Esophagus mucosa (tissue), 1 donor: ENCODE measurements at regions not wholly inside any gene's neighbourhood (a gene's known extent, or its start where the extent isn't known, plus 50 kb on each side); places are given as distances from the start of the nearest gene placed in this dataset.
"Not testable (repeated sequence)": the region's sequence is repeated elsewhere in the genome, so short reads cannot be mapped to it uniquely, and the experiment has no call there.

Source experiments
- ATAC-seq: fragments of 200-7000 bp; cut with Tn5 transposase; one replicate; pipeline ENCODE4 v1.9.1; 2020
- donor health status: DM: yes; HTN: yes; CAD: no.

DNA sequence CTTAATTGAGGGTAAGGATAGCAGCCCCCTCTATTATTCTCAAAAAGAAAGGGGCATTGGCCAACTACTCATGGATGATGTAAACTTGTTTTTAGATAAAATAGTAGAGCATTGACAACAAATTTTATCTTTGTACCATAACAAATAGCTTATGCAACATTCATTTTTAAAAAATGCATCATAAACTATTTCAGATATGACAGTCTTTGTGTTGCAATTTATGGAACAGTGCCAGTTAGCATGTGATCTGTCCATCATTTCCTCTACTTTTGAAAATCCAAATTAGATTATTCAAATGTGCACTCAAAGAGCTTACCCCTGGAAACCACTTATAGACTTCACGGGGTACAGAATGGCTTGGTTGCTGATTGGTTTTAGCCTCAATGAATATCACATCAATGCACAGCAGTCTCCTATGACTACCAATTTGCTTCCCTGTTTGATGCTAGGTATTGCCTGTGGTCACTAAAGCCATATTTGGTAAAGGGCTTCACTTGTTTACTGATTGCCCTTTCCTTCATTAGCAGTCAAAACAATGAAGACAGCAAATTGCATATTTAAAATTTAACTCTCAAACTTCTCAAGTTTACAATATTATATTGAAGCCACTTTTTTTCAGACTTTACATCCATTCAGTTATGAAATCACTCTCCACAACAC, 274.9 kb upstream of the MGAT4C start:
- ATAC-seq = no peak

DNA sequence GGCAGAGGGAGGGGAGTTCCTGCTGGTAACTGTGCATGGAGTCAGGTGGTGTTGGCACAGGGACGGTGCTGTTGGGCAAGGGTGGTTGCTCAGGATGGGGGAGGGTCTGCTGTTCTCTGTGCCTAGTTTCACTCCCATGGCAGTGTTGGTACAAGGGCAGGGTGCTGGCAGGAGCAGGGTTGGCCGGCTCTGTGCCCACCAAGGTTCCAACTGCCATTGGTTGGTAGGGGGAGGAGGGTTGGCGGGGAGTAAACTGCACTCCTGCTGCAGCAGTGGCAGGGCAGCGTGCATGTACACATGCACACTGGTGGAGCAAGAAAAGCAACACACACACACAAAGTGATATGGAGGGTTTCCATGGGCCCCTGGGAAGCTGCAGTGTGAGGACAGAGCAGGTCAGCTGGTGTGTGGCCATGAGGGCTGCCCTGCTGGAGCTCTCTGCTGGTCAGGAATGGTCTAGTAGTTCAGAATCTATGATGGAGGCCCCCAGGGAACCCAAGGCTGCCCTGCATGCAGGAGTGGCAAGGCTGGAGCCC, 269.9 kb upstream of the MGAT4C start:
- ATAC-seq = no peak

DNA sequence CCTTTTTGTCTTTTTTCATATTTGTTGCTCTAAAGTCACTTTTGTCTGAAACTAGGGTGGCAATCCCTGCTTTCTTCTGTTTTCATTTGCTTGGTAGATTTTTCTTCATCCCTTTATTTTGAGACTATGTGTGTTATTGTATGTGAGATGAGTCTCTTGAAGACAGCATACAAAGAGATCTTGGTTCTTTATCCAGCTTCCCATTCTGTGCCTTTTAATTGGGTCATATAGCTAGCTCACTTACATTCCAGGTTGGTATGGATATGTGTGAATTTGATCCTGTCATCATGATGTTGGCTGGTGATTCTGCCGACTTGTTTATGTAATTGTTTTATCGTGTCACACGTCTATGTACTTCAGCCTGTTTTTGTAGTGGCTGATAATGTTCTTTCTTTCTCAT, 267.7 kb upstream of the MGAT4C start:
- no peak for ATAC-seq

DNA sequence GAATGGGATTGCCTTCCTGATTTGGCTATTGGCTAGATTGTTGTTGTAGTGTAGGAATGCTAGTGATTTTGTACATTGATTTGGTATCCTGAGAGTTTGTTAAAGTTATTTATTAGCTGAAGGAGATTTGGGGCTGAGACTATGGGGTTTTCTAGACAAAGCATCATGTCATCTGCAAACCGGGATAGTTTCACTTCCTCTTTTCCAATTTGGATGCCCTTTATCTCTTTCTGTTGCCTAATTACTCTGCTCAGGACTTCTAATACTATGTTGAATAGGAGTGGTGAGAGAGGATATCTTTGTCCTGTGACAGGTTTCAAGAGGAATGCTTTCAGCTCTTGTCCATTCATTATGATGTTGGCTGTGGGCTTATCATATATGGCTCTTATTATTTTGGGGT, 265.7 kb upstream of the MGAT4C start:
- no peak for ATAC-seq

DNA sequence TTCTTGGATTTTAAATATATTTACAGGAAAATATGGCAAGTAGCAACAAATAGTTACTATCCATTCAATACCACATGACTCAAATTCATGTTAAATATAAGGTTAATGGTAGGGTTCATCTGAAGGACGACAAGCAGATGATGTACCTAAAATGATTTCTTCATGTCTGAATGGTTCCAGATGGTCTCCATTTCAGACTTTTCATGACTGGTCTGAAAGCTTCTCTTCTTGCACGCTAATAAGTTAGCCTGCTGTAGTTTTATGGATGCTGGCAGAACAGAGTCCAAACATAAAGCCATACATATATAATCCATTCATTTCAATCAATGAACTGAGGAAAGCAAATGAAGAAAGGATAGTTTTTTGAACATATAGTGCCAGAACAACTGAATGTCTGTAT, 257.0 kb upstream of the MGAT4C start:
- ATAC-seq = no peak

DNA sequence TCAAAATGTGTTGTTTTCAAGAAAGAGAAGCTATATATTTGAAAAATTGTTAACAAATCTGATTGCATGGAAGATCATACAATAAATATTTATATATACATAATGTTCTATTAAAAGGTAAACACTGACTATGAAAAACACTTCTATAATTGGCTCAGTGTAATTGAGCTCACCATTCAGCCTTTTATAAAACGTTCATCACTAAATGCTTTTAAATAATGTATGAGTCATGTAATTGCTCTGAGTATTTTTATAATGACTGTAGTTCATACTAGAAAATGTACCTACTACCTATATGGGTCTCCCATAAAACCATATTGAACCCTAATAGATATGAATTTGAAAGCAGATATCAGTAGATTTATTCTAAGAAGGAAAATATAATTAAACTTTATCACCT, 240.4 kb upstream of the MGAT4C start:
- ATAC-seq = no peak

DNA sequence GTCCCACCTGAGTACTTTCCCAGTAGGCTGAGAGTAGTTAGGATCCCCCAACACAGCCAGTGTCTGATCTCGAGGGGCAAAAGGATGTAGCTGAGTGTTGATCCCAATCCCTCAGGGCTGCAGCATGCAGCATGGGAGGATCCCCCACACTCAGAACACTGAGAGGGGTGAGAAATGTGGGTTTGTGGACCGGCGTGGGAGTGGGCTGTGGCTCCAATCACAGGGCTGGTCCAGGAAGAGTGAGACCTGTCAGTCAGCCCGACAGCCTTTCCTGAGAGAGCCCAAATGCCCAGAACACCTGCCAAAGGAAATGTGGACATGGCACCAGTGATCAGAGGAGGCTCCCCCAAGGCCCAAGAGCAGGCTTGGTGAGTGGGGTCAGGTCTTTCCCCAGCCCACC, 228.3 kb upstream of the MGAT4C start:
- ATAC-seq = no peak

DNA sequence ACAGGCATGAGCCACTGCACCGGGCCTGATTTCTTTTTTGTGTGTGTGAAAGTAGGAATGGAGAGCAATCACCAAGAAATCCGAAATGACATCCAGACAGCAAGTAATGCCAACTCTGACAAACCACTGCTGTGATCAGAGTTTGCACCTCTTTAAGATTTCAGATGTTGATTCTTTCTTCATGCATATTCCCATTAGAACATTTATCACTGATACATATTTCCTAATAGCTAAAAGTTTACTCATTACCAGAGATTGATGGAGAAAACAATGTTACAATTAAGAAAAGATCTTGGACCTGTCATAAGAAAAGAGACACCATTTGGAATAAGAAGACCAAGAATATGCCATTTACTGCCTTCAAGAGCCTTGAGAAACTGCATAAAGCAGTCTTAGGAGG, 217.0 kb upstream of the MGAT4C start:
- ATAC-seq = no peak

DNA sequence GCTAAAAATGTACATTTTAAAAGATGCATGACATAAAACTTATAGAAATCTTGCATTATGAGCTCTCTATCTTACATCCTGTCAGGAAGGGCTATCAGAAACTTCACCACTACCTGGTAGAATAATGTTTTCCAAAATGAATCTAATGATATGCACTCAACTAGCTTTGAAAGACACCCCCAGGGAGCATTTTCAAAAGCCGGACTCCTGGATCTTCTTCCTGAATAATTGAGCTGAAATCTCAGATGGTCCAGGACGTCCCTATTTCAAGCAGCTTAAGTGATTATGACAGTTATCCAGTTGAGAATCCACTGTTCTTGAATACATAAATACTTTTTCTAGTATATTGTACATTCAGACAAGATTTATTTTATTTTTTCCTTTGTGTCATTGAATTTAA, 200.6 kb upstream of the MGAT4C start:
- ATAC-seq = no peak

DNA sequence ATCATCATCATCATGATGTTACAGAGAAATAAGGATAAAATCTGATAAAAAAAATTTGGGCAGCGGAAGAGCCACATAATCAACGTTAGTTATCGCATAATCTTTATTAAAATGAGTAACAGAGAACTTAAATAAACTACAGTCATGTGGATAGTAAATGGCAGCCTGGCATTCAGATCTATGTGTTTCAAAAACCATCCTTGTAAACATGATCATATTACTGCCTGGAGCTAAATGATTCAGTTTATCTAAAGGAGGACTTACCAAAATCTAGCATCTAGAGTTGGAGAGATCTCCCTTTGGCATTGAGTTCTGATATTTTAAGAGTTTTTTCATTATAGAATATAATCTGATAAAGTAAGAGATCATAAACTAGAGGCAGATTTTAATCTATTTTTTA, 200.1 kb upstream of the MGAT4C start:
- ATAC-seq = no peak

DNA sequence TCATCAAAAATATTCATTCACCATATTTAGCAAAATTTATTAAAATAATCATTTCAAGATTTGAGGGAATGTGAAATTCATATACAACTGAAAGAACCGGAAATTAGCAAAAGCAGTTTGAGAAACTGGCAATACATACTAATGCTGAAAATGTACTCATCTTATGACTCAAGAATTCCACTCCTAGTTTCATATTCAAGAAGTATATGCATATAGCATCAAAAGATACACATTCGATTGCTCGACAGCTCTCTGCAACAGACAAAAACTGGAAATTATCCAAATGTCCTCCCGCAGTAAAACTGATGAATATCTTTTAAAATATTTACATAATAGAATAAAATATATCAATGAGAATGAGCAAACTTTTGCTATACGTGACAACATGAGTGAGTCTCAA, 189.2 kb upstream of the MGAT4C start:
- no peak for ATAC-seq

DNA sequence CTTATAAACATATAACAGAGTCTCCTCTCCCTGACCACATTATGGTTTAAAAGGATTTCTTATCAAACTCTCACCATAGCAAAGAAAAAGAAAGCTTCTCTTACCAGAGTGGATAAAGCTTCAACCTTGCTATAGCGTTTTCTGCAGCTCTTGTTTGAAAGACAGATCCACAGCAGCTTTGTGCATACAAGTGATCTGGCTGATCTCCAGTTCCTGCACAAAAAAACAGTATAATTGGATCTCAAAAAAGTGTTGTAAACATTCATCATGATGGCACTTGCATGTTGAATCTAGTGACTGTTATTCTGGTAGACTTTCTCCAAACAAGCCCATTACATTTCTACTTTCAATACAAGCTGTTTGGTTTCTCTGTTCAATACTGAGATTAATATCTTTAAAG, 178.9 kb upstream of the MGAT4C start:
- no peak for ATAC-seq

DNA sequence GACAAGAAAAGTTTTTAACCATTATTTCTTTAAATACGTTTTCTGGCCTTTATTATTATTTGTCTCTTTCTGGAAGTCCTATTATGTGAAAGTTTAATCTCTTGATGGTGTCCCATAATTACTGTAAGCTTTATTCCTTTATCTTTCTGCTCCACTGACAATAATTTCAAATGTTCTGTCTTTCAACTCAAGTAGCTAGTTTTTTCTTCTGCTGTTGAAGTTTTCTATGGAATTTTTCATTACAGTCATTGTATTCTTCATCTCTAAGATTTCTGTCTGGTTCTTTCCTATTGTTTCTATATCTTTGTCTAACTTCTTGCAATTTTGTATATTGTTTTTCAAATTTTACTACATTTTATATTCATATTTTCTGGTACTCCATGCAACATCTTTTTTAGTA, 173.6 kb upstream of the MGAT4C start:
- no peak for ATAC-seq

DNA sequence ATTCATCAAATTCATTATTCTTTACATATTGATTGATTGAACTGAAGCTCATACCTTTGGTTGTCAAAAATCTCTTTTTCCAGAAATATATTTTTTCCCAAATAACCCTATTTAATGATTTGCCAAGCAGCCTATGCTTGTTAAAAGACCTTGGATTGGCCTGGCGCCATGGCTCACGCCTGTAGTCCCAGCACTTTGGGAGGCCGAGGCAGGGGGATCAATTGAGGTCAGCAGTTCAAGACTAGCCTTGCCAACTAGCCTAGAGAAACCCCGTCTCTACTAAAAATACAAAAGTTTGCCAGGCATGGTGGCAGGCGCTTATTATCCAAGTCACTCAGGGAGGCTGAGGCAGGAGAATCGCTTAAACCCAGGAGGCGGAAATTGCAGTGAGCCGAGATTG, 165.1 kb upstream of the MGAT4C start:
- ATAC-seq = no peak

DNA sequence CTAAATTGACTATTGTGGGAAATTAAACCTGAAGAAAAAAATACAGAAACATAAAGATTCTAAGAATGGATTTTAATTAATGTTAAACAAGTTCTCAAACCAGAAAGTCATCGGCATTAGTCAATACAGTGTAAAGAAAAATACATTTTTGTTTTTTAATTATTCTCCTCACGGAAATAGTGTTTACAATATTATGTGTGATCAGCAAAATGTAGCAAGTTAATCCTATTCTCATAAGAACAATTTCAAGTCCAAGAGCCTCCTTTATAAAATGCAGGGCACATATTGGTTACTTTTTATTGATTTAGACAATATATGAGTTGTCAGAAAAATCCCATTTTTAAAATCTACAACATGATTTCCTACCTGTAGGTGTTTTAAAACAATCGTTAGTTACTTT, 158.0 kb upstream of the MGAT4C start:
- ATAC-seq = no peak

DNA sequence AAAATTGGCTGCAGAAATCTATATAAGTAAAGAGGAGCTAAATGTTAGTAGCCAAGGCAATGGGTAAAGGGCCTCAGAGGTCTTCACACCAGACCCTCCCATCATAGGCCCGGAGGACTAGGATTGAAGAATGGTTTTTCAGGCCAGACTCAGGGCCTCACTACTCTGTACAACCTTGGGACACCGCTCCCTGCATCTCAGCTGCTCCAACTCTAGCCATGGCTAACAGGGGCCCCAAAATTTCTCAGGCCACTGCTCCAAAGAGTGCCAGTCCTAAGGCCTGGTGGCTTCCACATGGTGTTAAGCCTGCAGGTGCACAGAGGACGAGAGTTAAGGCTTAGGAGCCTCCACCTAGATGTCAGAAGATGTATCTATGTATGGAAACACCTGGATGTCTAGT, 155.5 kb upstream of the MGAT4C start:
- ATAC-seq = no peak

DNA sequence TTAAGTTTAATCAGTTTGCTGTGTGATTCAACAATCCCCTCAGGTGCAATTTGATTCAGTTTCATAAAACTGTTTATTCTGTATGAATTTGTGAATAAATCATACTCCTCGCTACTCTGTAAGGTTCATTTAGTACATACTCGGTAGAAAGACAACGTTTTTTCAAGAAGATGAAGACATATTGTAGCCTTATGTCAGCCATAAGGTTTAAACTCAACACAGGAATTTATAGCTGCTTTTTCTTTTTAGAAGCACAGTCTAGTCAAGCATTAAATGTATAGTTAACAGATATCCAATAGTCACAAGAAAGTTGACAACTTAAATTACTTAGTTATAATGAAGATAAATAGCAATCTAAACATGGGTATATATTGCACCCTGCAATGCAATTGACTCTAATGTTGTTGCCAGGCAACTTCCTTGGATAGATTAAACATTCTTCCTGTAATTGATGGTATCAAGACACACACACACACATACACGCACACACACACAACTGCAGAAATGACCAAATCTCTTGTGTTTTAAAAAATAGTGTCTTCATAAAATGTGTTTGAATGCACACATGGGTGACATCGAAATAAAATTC, 151.5 kb upstream of the MGAT4C start:
- ATAC-seq = no peak

DNA sequence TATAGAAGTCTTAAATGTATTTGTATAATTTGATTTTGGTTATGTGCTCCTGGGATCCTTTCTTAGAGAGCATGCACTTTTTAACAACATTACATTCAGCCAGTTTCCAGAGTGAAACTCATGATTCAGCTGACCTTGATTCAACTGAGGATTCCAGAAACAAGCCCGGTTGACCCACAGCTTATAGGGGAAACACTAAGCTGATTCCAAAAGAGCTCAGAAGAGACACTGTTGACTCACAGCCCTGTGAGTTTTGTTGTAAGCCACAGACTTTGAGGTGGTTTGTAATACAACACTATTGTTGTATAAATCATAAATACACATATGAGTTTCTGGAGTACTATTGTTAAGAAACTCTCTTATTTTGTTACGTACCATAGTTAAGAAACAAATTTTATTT, 133.8 kb upstream of the MGAT4C start:
- no peak for ATAC-seq

DNA sequence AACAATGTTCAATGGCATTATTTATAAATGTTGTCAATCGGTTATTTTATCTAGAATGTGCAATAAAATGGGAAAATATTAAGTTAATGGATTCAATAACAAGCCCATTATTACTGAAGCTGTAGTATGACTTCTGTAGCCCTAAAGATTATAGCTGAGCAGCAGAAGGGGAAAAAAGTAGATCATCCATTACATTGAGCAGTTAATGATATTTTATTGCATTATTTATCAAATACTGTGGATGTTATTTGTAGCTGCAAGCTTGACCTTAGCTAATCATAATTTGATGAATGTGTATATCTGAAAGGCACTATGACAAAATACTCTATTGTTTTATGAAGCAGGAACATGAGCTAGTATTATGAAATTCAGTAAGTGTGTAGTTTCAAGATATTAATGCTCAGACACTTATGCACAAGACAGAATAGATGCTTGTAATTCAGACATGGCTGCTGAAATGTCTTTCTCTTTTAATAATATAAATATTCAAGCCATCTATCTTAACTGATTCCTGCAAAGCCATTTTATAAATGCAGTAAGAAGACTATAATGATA, 131.5 kb upstream of the MGAT4C start:
- ATAC-seq = no peak

DNA sequence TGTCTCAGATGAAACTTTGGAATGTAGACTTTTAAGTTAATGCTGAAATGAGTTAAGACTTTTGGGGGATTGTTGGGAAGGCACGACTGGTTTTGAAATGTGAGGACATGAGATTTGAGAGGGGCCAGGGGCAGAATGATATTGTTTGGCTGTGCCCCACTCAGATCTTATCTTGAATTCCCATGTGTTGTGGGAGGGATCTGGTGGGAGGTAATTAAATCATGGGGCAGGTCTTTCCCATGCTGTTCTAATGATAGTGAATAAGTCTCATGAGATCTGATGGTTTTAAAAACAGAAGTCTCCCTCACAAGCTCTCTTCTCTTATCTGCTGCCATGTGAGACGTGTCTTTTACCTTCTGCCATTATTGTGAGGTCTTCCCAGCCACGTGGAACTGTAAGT, 127.6 kb upstream of the MGAT4C start:
- ATAC-seq = not testable (repeated sequence)

DNA sequence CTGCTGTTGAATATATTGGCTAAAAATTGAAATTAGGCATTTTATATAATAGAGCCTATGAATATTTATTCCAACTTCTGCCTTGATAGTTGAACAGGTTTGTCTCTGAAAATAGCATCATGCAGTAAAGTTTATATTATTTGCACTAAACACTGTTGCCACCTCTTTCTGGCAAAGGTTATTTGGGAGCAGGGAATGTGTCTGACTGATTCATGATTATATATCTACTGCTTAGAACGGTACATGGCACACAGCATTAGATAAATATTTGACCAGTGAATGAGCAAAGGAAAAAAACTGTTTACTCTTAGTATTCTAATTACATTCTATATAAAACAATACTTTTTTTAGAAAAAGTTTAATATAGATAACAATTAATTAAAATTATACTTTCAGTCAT, 123.1 kb upstream of the MGAT4C start:
- ATAC-seq = no peak

DNA sequence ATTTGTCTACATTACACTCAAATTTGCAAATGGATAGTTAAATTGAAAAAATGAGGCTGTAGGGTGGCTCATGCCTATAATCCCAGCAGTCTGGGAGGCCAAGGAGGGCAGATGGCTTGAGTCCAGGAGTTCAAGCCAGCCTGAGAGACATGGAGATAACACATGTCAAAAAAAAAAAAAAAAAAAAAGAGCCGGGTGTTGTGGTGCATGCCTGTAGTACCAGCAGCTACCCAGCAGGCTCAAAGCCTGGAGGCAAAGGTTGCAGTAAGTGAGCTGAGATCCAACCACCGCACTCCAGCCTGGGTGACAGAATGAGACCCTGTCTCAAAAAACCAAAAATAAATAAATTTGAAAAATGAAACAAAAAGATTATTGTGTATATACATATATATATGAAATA, 119.9 kb upstream of the MGAT4C start:
- ATAC-seq = no peak

DNA sequence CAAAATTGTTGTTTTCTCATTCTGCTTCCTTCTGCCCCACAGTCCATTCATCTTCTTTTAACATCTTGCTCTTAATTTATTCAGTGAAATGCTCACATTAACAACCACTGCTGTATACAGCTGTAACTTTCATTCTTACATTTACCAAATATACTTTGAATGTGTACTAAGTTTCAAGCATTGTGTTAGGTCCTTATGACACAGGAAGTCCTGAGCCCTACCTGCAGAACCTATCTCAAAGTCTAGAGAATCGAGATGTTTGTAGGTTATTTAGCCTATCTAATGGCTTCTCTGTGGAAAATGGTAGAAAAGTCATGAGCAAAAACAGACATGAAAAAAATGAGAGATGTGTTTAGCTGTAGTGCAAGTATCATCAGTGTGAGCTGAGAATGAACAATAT, 117.6 kb upstream of the MGAT4C start:
- no peak for ATAC-seq

DNA sequence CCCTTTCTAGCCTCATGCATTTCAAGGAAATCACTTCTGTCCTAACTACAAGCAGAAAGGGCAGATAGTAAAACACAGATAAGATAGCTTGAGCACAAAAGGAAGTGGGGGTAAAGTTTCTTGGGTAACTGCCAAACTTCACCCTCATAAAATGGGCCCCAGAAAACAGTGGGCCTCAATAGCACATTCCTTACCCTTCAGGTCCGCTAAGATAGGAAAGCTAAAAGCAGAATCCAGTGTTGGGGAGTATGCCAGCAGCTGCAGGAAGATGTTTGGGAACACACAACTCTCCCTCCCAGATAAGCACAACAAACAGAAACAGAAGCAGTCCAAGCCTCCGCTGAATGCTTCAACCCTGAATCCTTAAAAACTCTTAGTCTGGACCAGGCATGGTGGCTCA, 110.9 kb upstream of the MGAT4C start:
- no peak for ATAC-seq

DNA sequence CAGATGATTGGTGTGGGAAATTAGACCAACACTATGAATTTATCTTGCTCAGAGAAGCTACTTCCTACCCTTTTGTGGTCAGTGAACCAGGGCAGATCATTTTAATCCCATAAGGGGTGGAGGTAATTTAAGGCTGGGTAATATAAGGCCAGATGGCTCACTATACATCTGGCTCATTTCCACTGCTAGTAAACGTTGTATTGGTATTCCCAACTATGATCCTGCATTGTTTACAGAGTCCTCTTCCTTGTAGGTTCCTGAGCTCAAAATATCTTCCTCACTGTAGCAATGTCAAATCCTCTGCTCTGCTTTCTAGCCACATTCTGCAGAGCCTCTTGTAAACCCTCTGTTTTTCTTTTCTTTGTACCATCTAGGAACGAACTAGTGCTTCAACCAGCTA, 93.0 kb upstream of the MGAT4C start:
- no peak for ATAC-seq
